ENCODE measurements at regions not wholly inside any gene's neighbourhood (a gene's known extent, or its start where the extent isn't known, plus 50 kb on each side); places are given as distances from the start of the nearest gene placed in this dataset.

Small RNAs in the stretch of these regions (small RNA-seq; reads per million reads assigned to genes)
- gene MIR1185-1 (0 to 0.23 (median 0) reads per million in 3 experiments), gene MIR1185-2 (0 reads per million in 3 experiments), gene MIR1193 (0 reads per million in 3 experiments), gene MIR1197 (3.0 to 10.3 (median 8.7) reads per million in 3 experiments), gene MIR134 (4.8 to 12.2 (median 6.4) reads per million in 3 experiments), gene MIR154 (0.16 to 8.8 (median 6.8) reads per million in 3 experiments), gene MIR299 (0 to 7.3 (median 5.6) reads per million in 3 experiments), gene MIR300 (0 reads per million in 3 experiments), gene MIR323A (65.6 to 67.3 (median 66.4) reads per million in 3 experiments), gene MIR323B (3.1 to 16.3 (median 11.5) reads per million in 3 experiments), gene MIR329-1 (0 reads per million in 3 experiments), gene MIR329-2 (0 reads per million in 3 experiments), gene MIR369 (57.2 to 69.9 (median 58.8) reads per million in 3 experiments), gene MIR377 (5.7 to 18.2 (median 8.8) reads per million in 3 experiments), gene MIR379 (28.1 to 43.0 (median 39.9) reads per million in 3 experiments), gene MIR380 (9.9 to 18.0 (median 13.2) reads per million in 3 experiments), gene MIR381 (35.5 to 50.9 (median 42.0) reads per million in 3 experiments), gene MIR409 (30.8 to 39.6 (median 31.8) reads per million in 3 experiments), gene MIR411 (71.8 to 94.0 (median 88.9) reads per million in 3 experiments), gene MIR412 (0.08 to 10.1 (median 8.3) reads per million in 3 experiments), gene MIR485 (0.45 to 11.6 (median 1.3) reads per million in 3 experiments), gene MIR487A (18.5 to 93.0 (median 77.5) reads per million in 3 experiments), gene MIR487B (217 to 362 (median 303) reads per million in 3 experiments), gene MIR494 (3.9 to 6.7 (median 6.4) reads per million in 3 experiments), gene MIR495 (4.4 to 8.3 (median 4.7) reads per million in 3 experiments), gene MIR496 (4.1 to 13.3 (median 6.9) reads per million in 3 experiments), gene MIR539 (0.33 to 2.5 (median 1.3) reads per million in 3 experiments), gene MIR541 (0 to 2.8 (median 0.35) reads per million in 3 experiments), gene MIR543 (16.2 to 17.4 (median 17.0) reads per million in 3 experiments), gene MIR544A (0 reads per million in 3 experiments), gene MIR654 (10.8 to 34.8 (median 30.1) reads per million in 3 experiments), gene MIR655 (0 to 10.8 (median 7.4) reads per million in 3 experiments), gene MIR656 (3.2 to 6.0 (median 5.0) reads per million in 3 experiments), gene MIR668 (1.3 to 10.5 (median 3.5) reads per million in 3 experiments), gene MIR758 (10.4 to 16.7 (median 15.2) reads per million in 3 experiments), gene MIR889 (104 to 154 (median 138) reads per million in 3 experiments), gene RF00012 (0 to 0.41 (median 0.10) reads per million in 3 experiments), gene RF00181 (0 reads per million in 3 experiments), gene SNORD114-10 (0 to 0.43 (median 0) reads per million in 3 experiments), gene SNORD114-11 (0 to 3.1 (median 0.62) reads per million in 3 experiments), gene SNORD114-12 (16.6 to 27.9 (median 19.1) reads per million in 3 experiments), gene SNORD114-13 (0 to 0.16 (median 0) reads per million in 3 experiments), gene SNORD114-14 (7.4 to 12.2 (median 8.9) reads per million in 3 experiments), gene SNORD114-15 (4.4 to 5.7 (median 4.8) reads per million in 3 experiments), gene SNORD114-16 (0 reads per million in 3 experiments), gene SNORD114-17 (8.7 to 13.4 (median 13.0) reads per million in 3 experiments), gene SNORD114-18 (0 reads per million in 3 experiments), gene SNORD114-19 (0 to 0.08 (median 0.07) reads per million in 3 experiments), gene SNORD114-20 (40.2 to 60.8 (median 46.3) reads per million in 3 experiments), gene SNORD114-21 (34.6 to 108 (median 97.4) reads per million in 3 experiments), gene SNORD114-22 (613 to 1,205 (median 1,128) reads per million in 3 experiments), gene SNORD114-23 (55.3 to 91.2 (median 89.4) reads per million in 3 experiments), gene SNORD114-24 (0 to 0.06 (median 0) reads per million in 3 experiments), gene SNORD114-25 (92.6 to 295 (median 179) reads per million in 3 experiments), gene SNORD114-26 (0 reads per million in 3 experiments), gene SNORD114-27 (0 reads per million in 3 experiments), gene SNORD114-28 (20.6 to 26.9 (median 26.5) reads per million in 3 experiments), gene SNORD114-29 (0 to 0.03 (median 0) reads per million in 3 experiments), gene SNORD114-30 (0 reads per million in 3 experiments), gene SNORD114-31 (0 to 0.06 (median 0) reads per million in 3 experiments), gene SNORD114-5 (0 reads per million in 3 experiments), gene SNORD114-6 (0 reads per million in 3 experiments), gene SNORD114-7 (0 reads per million in 3 experiments), gene SNORD114-9 (145 to 221 (median 163) reads per million in 3 experiments)

Data from neural cell (in vitro differentiated cells).